HepG2 (cell line): ENCODE measurements at regions not wholly inside any gene's neighbourhood (a gene's known extent, or its start where the extent isn't known, plus 50 kb on each side); places are given as distances from the start of the nearest gene placed in this dataset.

Experiments
- ATAD3A ChIP-seq: sonication (generic); formaldehyde crosslinking; IDR thresholded peaks from 2 replicates; pipeline ENCODE4 v1.4.0; 2020; ENCODE audit warnings: missing genetic modification reagents
- ATF7-NPFF ChIP-seq: sonication (generic); formaldehyde crosslinking; IDR thresholded peaks from 2 replicates; pipeline ENCODE4 v1.8.1; 2023; ENCODE audit warnings: mild to moderate bottlenecking, low read depth, missing genetic modification reagents, moderate library complexity
- CSRNP1 ChIP-seq: sonication (generic); formaldehyde crosslinking; IDR thresholded peaks from 2 replicates; pipeline ENCODE4 v1.8.1; 2023; ENCODE audit warnings: mild to moderate bottlenecking, missing genetic modification reagents
- DNMT1 ChIP-seq: sonication (generic); formaldehyde crosslinking; IDR thresholded peaks from 2 replicates; pipeline ENCODE4 v1.5.1; 2020; ENCODE audit warnings: mild to moderate bottlenecking, missing genetic modification reagents
- FLYWCH1 ChIP-seq: sonication (generic); formaldehyde crosslinking; IDR thresholded peaks from 2 replicates; pipeline ENCODE4 v1.8.1; 2023; ENCODE audit warnings: mild to moderate bottlenecking, missing genetic modification reagents
- HNRNPL ChIP-seq: fragments of 200-400 bp; formaldehyde crosslinking; IDR thresholded peaks from 2 replicates; pipeline ENCODE4 v1.6.1; 2017; ENCODE audit warnings: mild to moderate bottlenecking, low read depth, low read length
- HOXA5 ChIP-seq: sonication (generic); formaldehyde crosslinking; IDR thresholded peaks from 2 replicates; pipeline ENCODE4 v1.4.0; 2020; ENCODE audit warnings: missing genetic modification reagents
- IKZF5 ChIP-seq: IDR thresholded peaks from 2 replicates; pipeline ENCODE4 v1.6.1; 2018; ENCODE audit warnings: missing genetic modification reagents, mild to moderate bottlenecking, missing compliant biosample characterization
- KMT2B ChIP-seq: IDR thresholded peaks from 2 replicates; pipeline ENCODE4 v1.6.1; 2016; ENCODE audit warnings: missing genetic modification reagents, missing compliant biosample characterization
- LBX2 ChIP-seq: sonication (generic); formaldehyde crosslinking; IDR thresholded peaks from 2 replicates; pipeline ENCODE4 v1.5.0; 2020; ENCODE audit warnings: missing genetic modification reagents, mild to moderate bottlenecking, borderline replicate concordance
- MAF1 ChIP-seq: sonication (generic); formaldehyde crosslinking; IDR thresholded peaks from 2 replicates; pipeline ENCODE4 v1.5.0; 2020; ENCODE audit warnings: missing genetic modification reagents, borderline replicate concordance
- MAFK ChIP-seq, 2 experiments: IDR thresholded peaks in 1 of 2; conservative IDR thresholded peaks in 1 of 2; 2 replicates each; pipeline ENCODE4 v1.6.1; 2011; ENCODE audit warnings: improper control_type of control experiment in 2 of 2, low read length in 2 of 2
- MTF2 ChIP-seq: sonication (generic); formaldehyde crosslinking; IDR thresholded peaks from 2 replicates; pipeline ENCODE4 v1.5.0; 2020; ENCODE audit warnings: missing genetic modification reagents, borderline replicate concordance
- NR1H2 ChIP-seq: sonication (generic); formaldehyde crosslinking; IDR thresholded peaks from 2 replicates; pipeline ENCODE4 v1.8.1; 2022; ENCODE audit warnings: low read depth, missing genetic modification reagents, borderline replicate concordance
- SMAD3 ChIP-seq: sonication (generic); formaldehyde crosslinking; IDR thresholded peaks from 2 replicates; pipeline ENCODE4 v1.4.0; 2020; ENCODE audit warnings: missing genetic modification reagents
- SMARCC2 ChIP-seq: fragments of 450-650 bp; IDR thresholded peaks from 2 replicates; pipeline ENCODE4 v1.6.1; 2017; ENCODE audit warnings: antibody characterized with exemption, mild to moderate bottlenecking
- SRSF1 ChIP-seq: fragments of 200-400 bp; formaldehyde crosslinking; optimal IDR thresholded peaks from 2 replicates; pipeline ENCODE3; 2017; ENCODE audit warnings: mild to moderate bottlenecking, low read depth, low read length, moderate library complexity
- STAT5B ChIP-seq: sonication (generic); formaldehyde crosslinking; IDR thresholded peaks from 2 replicates; pipeline ENCODE4 v1.4.0; 2020; ENCODE audit warnings: missing genetic modification reagents
- TARDBP ChIP-seq: sonication (generic); formaldehyde crosslinking; IDR thresholded peaks from 2 replicates; pipeline ENCODE4 v1.8.0; 2022; ENCODE audit warnings: mild to moderate bottlenecking, missing genetic modification reagents
- ZNF160 ChIP-seq: sonication (generic); formaldehyde crosslinking; IDR thresholded peaks from 2 replicates; pipeline ENCODE4 v1.8.0; 2022; ENCODE audit warnings: mild to moderate bottlenecking, inconsistent platforms, missing genetic modification reagents
- ZNF225 ChIP-seq: sonication (generic); formaldehyde crosslinking; IDR thresholded peaks from 2 replicates; pipeline ENCODE4 v1.4.0; 2020; ENCODE audit warnings: mild to moderate bottlenecking, missing genetic modification reagents
- ZNF382 ChIP-seq: sonication (generic); formaldehyde crosslinking; IDR thresholded peaks from 2 replicates; pipeline ENCODE4 v1.5.0; 2020; ENCODE audit warnings: missing genetic modification reagents, mild to moderate bottlenecking, borderline replicate concordance
- ZNF547 ChIP-seq: sonication (generic); formaldehyde crosslinking; IDR thresholded peaks from 2 replicates; pipeline ENCODE4 v1.5.1; 2020; ENCODE audit warnings: mild to moderate bottlenecking, missing genetic modification reagents
- ZNF672 ChIP-seq: sonication (generic); formaldehyde crosslinking; IDR thresholded peaks from 2 replicates; pipeline ENCODE4 v1.8.1; 2022; ENCODE audit warnings: missing genetic modification reagents

GRCh38 chr9:129343424-129344375 lies 165.6 kb upstream of the IER5L start (continued):
- TF ChIP-seq SRSF1 = peak; percentile 80
- no peak for TF ChIP-seq SMARCC2
- peak; percentile 73 for TF ChIP-seq ATF7-NPFF (CRISPR knock-in tag)
- TF ChIP-seq SMAD3 (CRISPR knock-in tag) = peak; percentile 93
- TF ChIP-seq ZNF225 = no peak; the same call in 1 of the 2 replicates
- TF ChIP-seq DNMT1 (CRISPR knock-in tag) = peak; percentile 79; the same call in 1 of the 2 replicates
- TF ChIP-seq HNRNPL = peak; percentile 83; the same call in 1 of the 2 replicates
- peak; percentile 97 for TF ChIP-seq IKZF5 (CRISPR knock-in tag)
- 0 out of 2 replicates have a peak, but pooled peaks have one; percentile 21 for TF ChIP-seq ZNF672 (CRISPR knock-in tag)
- TF ChIP-seq ATAD3A = no peak
- TF ChIP-seq MAFK (conservative IDR thresholded peaks at IDR 0.05 in 1 of 2, IDR thresholded peaks at IDR 0.05 in 1 of 2; ENCODE audit: low read length in 2 of 2) = peak; percentile 33 to 36; a peak in 3 of 4 replicates
- TF ChIP-seq NR1H2 (CRISPR knock-in tag) = peak; percentile 58; the same call in 1 of the 2 replicates
- no peak for TF ChIP-seq MAF1 (CRISPR knock-in tag)
- TF ChIP-seq STAT5B (CRISPR knock-in tag) = peak; percentile 68; the same call in 1 of the 2 replicates
- TF ChIP-seq CSRNP1 (CRISPR knock-in tag) = no peak
- TF ChIP-seq TARDBP = peak; percentile 96
- TF ChIP-seq ZNF382 = no peak
- peak; percentile 76 for TF ChIP-seq KMT2B (CRISPR knock-in tag)
- peak; percentile 94 for TF ChIP-seq ZNF547 (CRISPR knock-in tag)
- no peak for TF ChIP-seq FLYWCH1 (CRISPR knock-in tag)
- TF ChIP-seq ZNF160 (CRISPR knock-in tag) = 0 out of 2 replicates have a peak, but pooled peaks have one; percentile 20
- no peak for TF ChIP-seq HOXA5 (CRISPR knock-in tag)
- TF ChIP-seq MTF2 = peak; percentile 43; the same call in 1 of the 2 replicates
- no peak; the same call in 1 of the 2 replicates for TF ChIP-seq LBX2
